ENCODE measurements at regions not wholly inside any gene's neighbourhood (a gene's known extent, or its start where the extent isn't known, plus 50 kb on each side); places are given as distances from the start of the nearest gene placed in this dataset.

DNA sequence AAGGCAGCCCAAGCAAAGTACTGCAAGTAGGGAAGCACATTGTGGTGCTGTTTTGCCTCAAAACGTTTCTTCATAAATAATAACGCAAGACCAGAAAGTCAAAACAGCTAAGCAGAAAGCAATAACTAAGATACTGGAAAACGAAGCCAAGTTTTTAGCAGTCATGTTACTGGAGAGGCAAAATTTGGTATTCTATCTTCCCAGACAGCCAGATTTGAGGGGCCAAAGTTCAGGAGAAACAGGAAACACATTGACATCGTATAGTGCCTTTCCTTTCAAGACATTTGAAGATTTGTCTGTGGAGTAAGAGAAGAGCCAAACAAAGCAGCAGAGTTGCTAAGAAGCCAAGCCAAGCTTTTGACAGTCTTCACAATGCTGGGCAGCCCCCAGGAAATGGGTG lies 843.6 kb upstream of the NECTIN3 start:
- DNase-seq (ENCODE audit: low read depth), result no peak
- TF ChIP-seq, protein P1, sequence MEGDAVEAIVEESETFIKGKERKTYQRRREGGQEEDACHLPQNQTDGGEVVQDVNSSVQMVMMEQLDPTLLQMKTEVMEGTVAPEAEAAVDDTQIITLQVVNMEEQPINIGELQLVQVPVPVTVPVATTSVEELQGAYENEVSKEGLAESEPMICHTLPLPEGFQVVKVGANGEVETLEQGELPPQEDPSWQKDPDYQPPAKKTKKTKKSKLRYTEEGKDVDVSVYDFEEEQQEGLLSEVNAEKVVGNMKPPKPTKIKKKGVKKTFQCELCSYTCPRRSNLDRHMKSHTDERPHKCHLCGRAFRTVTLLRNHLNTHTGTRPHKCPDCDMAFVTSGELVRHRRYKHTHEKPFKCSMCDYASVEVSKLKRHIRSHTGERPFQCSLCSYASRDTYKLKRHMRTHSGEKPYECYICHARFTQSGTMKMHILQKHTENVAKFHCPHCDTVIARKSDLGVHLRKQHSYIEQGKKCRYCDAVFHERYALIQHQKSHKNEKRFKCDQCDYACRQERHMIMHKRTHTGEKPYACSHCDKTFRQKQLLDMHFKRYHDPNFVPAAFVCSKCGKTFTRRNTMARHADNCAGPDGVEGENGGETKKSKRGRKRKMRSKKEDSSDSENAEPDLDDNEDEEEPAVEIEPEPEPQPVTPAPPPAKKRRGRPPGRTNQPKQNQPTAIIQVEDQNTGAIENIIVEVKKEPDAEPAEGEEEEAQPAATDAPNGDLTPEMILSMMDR (IDR thresholded peaks at IDR 0.05; ENCODE audit: insufficient read depth, low read depth, low read length, missing control alignments), result no peak
- no peak overlapping the region for H3K4me3 ChIP-seq (ENCODE audit: low read depth, low read length)

DNA sequence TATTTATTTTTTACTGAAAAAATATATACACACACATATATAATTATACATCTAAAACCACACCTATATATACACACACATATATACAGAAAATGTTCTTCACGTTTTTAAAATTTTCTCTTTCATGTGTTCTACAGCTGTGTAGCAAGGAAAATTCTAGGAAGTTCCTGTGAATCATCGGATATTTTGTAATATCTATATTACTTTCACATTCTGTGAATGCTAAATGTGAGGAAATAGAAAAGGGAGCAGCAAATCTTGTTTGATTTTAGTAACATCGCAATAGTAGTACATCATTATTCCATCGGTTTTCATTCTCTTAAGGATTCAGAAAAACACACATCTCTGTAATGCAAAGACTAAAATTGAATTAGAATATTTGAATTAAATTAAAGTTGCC lies 836.8 kb upstream of the NECTIN3 start:
- DNase-seq (ENCODE audit: low read depth), result no peak
- H3K4me3 ChIP-seq (ENCODE audit: low read depth, low read length), result no peak overlapping the region
- TF ChIP-seq, protein P1 (IDR thresholded peaks at IDR 0.05; ENCODE audit: insufficient read depth, low read depth, low read length, missing control alignments), result no peak

DNA sequence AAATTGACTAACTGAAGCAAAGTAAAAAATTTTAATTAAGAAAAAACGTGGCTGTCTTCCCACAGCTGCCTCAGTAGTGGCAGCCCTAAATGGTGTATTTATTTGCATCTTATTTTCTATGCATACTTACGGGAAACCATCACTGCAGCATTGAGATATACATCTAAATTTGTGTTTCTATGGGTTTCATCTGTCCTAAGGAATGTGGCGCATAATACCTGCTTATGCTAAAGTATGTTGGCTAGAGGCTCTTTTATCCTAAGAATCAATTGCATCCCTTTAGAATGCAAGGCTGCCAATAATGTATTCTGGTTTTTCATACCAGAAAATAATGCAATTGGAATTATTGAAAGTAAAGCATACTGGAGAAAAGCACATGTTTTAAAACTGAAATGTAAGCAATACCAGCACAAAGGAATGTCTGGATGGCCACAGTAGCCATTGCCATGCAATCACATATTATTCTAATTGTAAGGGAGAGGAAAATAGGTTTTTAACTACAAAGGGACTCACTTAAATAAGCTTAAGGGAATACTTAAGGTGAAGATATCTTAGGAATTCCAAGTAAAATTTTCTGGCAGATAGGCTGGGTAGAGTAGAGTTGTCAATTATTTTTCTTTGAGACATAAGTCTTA lies 834.5 kb upstream of the NECTIN3 start:
- TF ChIP-seq, protein P1 (IDR thresholded peaks at IDR 0.05; ENCODE audit: insufficient read depth, low read depth, low read length, missing control alignments), result no peak
- no peak overlapping the region for H3K4me3 ChIP-seq (ENCODE audit: low read depth, low read length)
- no peak for DNase-seq (ENCODE audit: low read depth)

DNA sequence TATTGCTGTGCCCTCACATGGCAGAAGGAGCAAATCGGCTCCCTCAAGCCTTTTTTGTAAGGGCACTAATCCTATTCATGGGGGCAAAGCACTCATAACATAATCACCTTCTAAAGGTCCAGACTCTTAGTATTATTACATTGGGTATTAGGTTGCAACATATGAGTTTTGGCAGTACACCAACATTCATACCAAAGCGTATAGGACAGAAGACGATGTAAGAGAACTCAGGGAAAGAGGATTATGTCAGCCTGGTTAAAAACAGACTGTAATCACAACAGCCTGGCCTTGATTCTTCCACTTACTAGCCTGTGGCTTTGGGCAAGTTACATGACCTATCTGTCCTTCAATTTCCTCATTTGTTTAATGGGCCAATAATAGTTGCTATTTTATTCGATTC lies 828.5 kb upstream of the NECTIN3 start:
- TF ChIP-seq, protein P1 (IDR thresholded peaks at IDR 0.05; ENCODE audit: insufficient read depth, low read depth, low read length, missing control alignments), result no peak
- H3K4me3 ChIP-seq (ENCODE audit: low read depth, low read length), result no peak overlapping the region
- no peak for DNase-seq (ENCODE audit: low read depth)

DNA sequence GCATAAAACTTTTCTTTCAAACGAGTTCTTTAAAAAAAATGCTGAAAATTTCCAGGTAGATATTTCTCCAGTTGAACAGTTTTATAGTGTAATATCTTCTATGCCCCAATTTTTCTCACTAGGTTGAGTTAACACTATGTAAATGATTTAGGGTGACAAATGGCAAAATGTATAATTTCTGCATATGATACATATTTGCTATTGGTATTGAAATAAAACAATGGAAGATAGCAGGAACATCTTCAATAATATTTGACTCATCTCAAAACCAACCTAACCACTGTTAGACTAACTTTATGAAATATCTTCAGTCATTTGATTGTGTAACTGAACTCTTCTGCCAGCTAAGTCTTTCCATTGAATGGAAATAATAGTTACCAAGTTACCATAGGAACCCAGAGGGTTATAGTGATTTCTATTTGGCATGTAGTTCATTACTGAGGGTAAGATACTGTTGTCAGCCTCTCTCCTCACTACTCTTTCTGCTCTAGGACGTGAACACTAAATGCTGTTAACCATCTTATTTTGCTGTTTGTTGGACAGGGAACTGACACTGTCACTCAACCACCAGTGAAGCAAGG lies 824.7 kb upstream of the NECTIN3 start:
- no peak overlapping the region for H3K4me3 ChIP-seq (ENCODE audit: low read depth, low read length)
- DNase-seq (ENCODE audit: low read depth), result no peak
- TF ChIP-seq, protein P1 (IDR thresholded peaks at IDR 0.05; ENCODE audit: insufficient read depth, low read depth, low read length, missing control alignments), result no peak

DNA sequence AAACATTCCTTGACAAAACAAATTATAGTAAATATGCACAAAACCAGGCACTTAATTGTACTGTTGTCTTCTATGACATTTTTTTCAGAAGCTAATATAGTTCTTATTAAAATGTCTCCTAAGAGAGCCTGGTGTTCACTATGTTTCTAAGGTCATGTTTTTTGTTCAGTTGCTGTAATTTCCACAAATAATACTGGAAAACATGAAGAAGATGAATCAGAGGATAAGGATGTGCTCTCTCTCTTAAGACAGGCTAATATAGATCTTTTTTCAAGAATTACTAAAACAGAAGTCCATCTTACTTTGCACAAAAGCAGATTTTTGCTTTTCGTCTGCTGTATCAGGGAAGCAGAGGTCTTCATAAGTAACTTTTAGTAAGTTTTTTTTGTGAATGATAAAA lies 823.0 kb upstream of the NECTIN3 start:
- DNase-seq (ENCODE audit: low read depth), result no peak
- no peak overlapping the region for H3K4me3 ChIP-seq (ENCODE audit: low read depth, low read length)
- TF ChIP-seq, protein P1 (IDR thresholded peaks at IDR 0.05; ENCODE audit: insufficient read depth, low read depth, low read length, missing control alignments), result no peak

DNA sequence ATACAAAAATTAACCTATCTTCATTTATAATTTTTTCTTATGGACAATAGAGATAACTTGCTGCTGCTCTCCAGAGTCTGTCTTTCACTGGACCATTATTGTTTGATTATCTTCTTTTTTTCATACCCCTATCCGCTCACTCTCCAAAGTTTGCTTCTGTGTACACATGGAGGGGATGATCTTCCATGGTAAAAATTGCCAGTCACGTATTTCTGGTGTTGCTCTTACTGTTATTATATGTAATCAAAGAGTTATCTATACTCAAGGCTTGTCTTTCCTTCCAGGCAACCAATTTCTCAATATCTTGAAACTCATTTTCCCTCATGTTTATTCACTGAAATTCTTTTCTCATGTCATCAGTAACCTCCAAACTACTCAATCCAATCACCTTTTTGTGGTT lies 817.8 kb upstream of the NECTIN3 start:
- TF ChIP-seq, protein P1 (IDR thresholded peaks at IDR 0.05; ENCODE audit: insufficient read depth, low read depth, low read length, missing control alignments), result no peak

More for the DNA sequence above, 817.8 kb upstream of the NECTIN3 start:
- H3K4me3 ChIP-seq (ENCODE audit: low read depth, low read length), result no peak overlapping the region
- no peak for DNase-seq (ENCODE audit: low read depth)
